Gastroesophageal sphincter (tissue), 4 donors: ENCODE measurements at regions not wholly inside any gene's neighbourhood (a gene's known extent, or its start where the extent isn't known, plus 50 kb on each side); places are given as distances from the start of the nearest gene placed in this dataset.

ENCODE experiments used
- ATAC-seq: fragments of 150-250 bp; one replicate; pipeline ENCODE4 v1.9.1; 2016; ENCODE audit warnings: mild to moderate bottlenecking, moderate library complexity
- H3K27ac ChIP-seq, 4 donors: fragments of 200-600 bp; sonication (generic) in 3 of 4; 1 replicate in 3 of 4; 2 replicates in 1 of 4; pipeline ENCODE4 v1.5.1; 2016 to 2019
- H3K27me3 ChIP-seq: fragments of 200-600 bp; sonication (generic); one replicate; pipeline ENCODE4 v1.5.1; 2019
- H3K36me3 ChIP-seq, 2 donors: fragments of 200-600 bp; sonication (generic); one replicate each; pipeline ENCODE4 v1.5.1; 2019; ENCODE audit warnings: control low read depth in 1 of 2
- H3K4me1 ChIP-seq, 3 donors: fragments of 200-600 bp; sonication (generic); 1 replicate in 2 of 3; 2 replicates in 1 of 3; pipeline ENCODE4 v1.5.1; 2016 to 2019; ENCODE audit warnings: control low read depth in 2 of 3
- H3K4me3 ChIP-seq, 2 donors: fragments of 200-600 bp; sonication (generic); one replicate each; pipeline ENCODE4 v1.5.1; 2019; ENCODE audit warnings: mild to moderate bottlenecking in 1 of 2, moderate library complexity in 1 of 2
- H3K9me3 ChIP-seq, 3 donors: fragments of 200-600 bp; sonication (generic); one replicate each; pipeline ENCODE4 v1.5.1; 2017 to 2019; ENCODE audit warnings: control low read depth in 2 of 3
- EP300 ChIP-seq: sonication (generic); formaldehyde crosslinking; IDR thresholded peaks from one replicate; pipeline ENCODE4 v1.6.1; 2017; ENCODE audit warnings: antibody characterized with exemption, mild to moderate bottlenecking
- POLR2A ChIP-seq, 2 donors: fragments of 450-650 bp; IDR thresholded peaks; one replicate each; pipeline ENCODE4 v1.6.1; 2017; ENCODE audit warnings: antibody characterized with exemption in 2 of 2, mild to moderate bottlenecking in 2 of 2, moderate library complexity in 1 of 2
- POLR2AphosphoS5 ChIP-seq: sonication (generic); formaldehyde crosslinking; IDR thresholded peaks from one replicate; pipeline ENCODE4 v1.6.1; 2017; ENCODE audit warnings: antibody characterized with exemption
- WGBS, 2 donors: methylation state at CpG; one replicate each; pipeline ENCODE4 v1.1.5; 2018; ENCODE audit warnings: low coverage in 1 of 2; 5-methylcytosine and 5-hydroxymethylcytosine counted together
- TF ChIP-seq, protein P1 (sequence below), 4 experiments: fragments of 200-600 bp in 2 of 4; fragments of 450-650 bp in 2 of 4; sonication (generic) in 1 of 4; IDR thresholded peaks; one replicate each; pipeline ENCODE4 v1.5.1; 2017 to 2019; ENCODE audit warnings: antibody characterized with exemption in 4 of 4, mild to moderate bottlenecking in 2 of 4, moderate library complexity in 2 of 4

DNA sequence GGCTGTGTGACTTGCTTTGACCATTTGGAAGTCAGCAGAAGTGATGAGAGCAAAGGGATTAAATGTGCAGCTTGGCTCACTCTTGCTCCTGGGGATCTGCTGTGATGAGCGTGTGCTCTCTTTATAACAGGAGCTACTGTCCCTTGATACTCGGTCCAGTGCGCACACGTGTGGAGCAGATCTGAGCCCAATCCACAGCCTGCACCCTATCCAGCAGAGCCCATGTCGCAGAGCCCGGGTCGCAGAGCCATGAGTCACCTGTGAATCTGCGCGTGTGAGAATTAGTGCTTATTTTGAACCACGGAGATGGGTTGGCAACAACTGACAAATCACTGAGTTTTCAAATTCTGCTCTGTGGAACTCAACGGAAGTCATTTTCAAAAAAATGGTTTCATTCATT lies 291.0 kb upstream of the SULF2 start:
- Histone ChIP-seq H3K9me3 (no peaks in the 10 kb centered on the region), H3K27me3 (no peaks in the 10 kb centered on the region), H3K27ac (no peak overlapping the region), H3K36me3 (no peaks in the 10 kb centered on the region), H3K4me1 (no peaks in the 10 kb centered on the region), H3K4me3 (no peak overlapping the region)
- WGBS, 2 donors = 94% methylated on average over 4 to 7 of the region's 11 CpGs
- TF ChIP-seq, protein P1, sequence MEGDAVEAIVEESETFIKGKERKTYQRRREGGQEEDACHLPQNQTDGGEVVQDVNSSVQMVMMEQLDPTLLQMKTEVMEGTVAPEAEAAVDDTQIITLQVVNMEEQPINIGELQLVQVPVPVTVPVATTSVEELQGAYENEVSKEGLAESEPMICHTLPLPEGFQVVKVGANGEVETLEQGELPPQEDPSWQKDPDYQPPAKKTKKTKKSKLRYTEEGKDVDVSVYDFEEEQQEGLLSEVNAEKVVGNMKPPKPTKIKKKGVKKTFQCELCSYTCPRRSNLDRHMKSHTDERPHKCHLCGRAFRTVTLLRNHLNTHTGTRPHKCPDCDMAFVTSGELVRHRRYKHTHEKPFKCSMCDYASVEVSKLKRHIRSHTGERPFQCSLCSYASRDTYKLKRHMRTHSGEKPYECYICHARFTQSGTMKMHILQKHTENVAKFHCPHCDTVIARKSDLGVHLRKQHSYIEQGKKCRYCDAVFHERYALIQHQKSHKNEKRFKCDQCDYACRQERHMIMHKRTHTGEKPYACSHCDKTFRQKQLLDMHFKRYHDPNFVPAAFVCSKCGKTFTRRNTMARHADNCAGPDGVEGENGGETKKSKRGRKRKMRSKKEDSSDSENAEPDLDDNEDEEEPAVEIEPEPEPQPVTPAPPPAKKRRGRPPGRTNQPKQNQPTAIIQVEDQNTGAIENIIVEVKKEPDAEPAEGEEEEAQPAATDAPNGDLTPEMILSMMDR (IDR thresholded peaks at IDR 0.05) = no peak
- no peak for TF ChIP-seq POLR2AphosphoS5
- no peak for TF ChIP-seq EP300
- TF ChIP-seq POLR2A (IDR thresholded peaks at IDR 0.05) = no peak
- no peak for ATAC-seq

DNA sequence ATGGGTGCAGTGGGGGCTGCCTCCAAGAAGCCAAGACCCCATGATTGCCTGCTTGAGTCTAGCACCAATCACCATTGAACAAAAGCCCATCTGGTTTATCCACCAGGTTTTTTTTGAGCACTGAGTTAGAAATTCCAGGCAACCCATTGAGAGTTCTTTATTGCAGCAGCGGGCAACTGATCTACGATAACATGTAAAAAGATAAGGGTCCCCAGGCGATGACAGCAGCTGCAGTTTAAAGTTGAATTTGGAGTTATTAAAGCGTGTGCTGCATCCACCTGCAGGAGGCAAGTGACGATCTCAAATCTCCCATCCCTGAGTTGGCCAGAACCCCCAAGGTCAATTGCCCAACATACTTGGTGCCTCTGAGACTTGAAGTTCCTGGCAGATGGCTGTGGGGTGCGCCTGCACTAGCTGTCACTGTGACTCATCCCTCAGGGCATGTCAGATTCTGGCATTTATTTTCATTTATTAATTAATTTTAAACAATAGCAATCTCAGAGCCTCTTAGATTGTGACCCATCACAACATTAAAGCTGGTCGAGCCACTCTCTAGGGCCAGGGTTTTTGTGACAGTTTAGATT lies 290.4 kb upstream of the SULF2 start:
- TF ChIP-seq POLR2AphosphoS5 (no peak), POLR2A (IDR thresholded peaks at IDR 0.05) (no peak), EP300 (no peak)
- TF ChIP-seq, protein P1 (IDR thresholded peaks at IDR 0.05) = no peak
- Histone ChIP-seq H3K4me1 (no peaks in the 10 kb centered on the region), H3K9me3 (no peaks in the 10 kb centered on the region), H3K4me3 (no peak overlapping the region), H3K36me3 (no peaks in the 10 kb centered on the region), H3K27ac (no peak overlapping the region), H3K27me3 (no peaks in the 10 kb centered on the region)
- 59 to 79% methylated on average over 3 to 5 of the region's 7 CpGs for WGBS, 2 donors
- ATAC-seq = no peak

DNA sequence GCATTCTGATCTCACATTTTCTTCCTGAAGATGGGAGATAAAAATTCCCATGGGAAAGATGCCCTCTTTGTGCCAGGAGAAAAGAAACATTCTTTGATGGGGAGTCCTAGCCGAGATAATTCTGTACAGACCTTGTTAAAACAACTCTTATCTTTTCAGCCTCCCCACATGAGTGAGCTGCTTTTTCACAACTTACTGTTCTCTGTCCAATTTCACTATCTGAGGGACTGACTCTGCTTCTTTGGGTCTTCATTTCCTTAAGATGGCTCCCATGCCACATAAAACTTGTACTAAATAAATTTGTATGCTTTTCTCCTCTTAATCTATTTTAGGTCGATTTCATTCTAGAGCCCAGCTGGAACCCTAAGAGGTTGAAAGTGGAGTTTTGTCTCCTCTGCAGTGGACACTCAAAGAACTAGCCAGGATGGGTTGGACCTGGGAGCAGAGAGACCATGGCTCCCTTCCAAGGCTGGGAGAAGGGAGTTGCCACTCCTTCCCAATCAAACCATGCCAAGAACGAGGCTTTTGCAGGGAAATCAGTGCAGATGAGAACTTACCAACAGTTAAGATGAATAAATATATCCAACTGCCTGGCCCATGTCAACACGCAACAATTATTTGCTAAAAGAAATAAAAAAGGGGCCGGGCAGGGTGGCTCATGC lies 285.8 kb upstream of the SULF2 start:
- H3K4me1 ChIP-seq = no peaks in the 10 kb centered on the region
- no peaks in the 10 kb centered on the region for H3K36me3 ChIP-seq
- no peaks in the 10 kb centered on the region for H3K9me3 ChIP-seq
- H3K4me3 ChIP-seq = no peak overlapping the region
- no peak for ATAC-seq
- 38 to 76% methylated on average over 2 to 4 of the region's 5 CpGs for WGBS, 2 donors
- no peaks in the 10 kb centered on the region for H3K27me3 ChIP-seq
- TF ChIP-seq, protein P1 (IDR thresholded peaks at IDR 0.05) = no peak
- TF ChIP-seq EP300 (no peak), POLR2AphosphoS5 (no peak), POLR2A (IDR thresholded peaks at IDR 0.05) (no peak)
- H3K27ac ChIP-seq = no peak overlapping the region

DNA sequence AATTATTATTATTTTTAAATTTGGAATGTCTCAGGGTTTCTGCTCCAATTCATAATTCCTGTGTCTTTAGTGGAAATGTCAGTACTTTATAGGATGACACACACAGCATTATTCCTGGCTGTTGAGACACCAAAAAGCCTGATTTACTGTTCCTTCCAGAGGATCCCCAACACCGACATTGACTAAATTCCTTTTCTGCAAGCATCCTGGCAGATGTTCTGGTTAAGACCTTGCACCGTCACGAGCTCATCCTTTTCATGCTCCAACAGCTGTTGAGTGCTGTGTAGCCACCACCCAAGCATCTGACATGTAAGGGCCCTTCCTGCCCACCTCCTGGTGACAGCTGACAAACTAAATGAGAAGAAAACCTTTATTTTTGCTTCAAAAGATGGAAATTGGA lies 284.3 kb upstream of the SULF2 start:
- no peaks in the 10 kb centered on the region for H3K27me3 ChIP-seq
- no peaks in the 10 kb centered on the region for H3K4me1 ChIP-seq
- no peak for ATAC-seq
- H3K27ac ChIP-seq = no peak overlapping the region
- TF ChIP-seq POLR2A (IDR thresholded peaks at IDR 0.05) (no peak), EP300 (no peak), POLR2AphosphoS5 (no peak)
- TF ChIP-seq, protein P1 (IDR thresholded peaks at IDR 0.05) = no peak
- H3K9me3 ChIP-seq = no peaks in the 10 kb centered on the region
- WGBS, 2 donors = 58 to 75% methylated on average over 3 of the region's 3 CpGs
- no peaks in the 10 kb centered on the region for H3K36me3 ChIP-seq
- no peak overlapping the region for H3K4me3 ChIP-seq

DNA sequence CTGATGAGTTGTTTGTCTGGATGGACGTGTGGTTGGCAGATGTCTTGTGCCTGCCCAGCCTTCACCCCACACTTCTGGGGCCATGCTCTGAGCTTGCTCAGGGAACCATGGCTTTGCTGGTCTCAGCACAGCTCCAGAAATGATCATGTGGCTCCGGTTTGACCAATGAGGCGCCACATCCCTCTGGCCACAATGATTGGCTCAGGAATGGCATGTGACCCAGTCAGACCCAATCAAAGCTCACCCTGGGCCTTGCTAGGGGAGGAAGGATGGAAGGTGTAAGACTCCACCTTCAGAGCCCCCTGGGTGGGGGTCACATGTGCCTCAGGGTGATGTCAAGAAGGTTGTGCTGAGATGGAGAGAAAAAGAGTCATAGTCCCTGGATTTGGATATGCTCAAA lies 281.6 kb upstream of the SULF2 start:
- no peak for ATAC-seq
- H3K9me3 ChIP-seq = no peaks in the 10 kb centered on the region
- no peaks in the 10 kb centered on the region for H3K36me3 ChIP-seq
- H3K27me3 ChIP-seq = no peaks in the 10 kb centered on the region
- no peaks in the 10 kb centered on the region for H3K4me1 ChIP-seq
- H3K4me3 ChIP-seq = no peak overlapping the region
- H3K27ac ChIP-seq = no peak overlapping the region
- TF ChIP-seq, protein P1 (IDR thresholded peaks at IDR 0.05) = no peak
- TF ChIP-seq POLR2A (IDR thresholded peaks at IDR 0.05) (no peak), EP300 (no peak), POLR2AphosphoS5 (no peak)
- WGBS, 2 donors = no CpG with 5 or more reads among the region's 3 CpGs
